ENCODE measurements at regions not wholly inside any gene's neighbourhood (a gene's known extent, or its start where the extent isn't known, plus 50 kb on each side); places are given as distances from the start of the nearest gene placed in this dataset.

DNA sequence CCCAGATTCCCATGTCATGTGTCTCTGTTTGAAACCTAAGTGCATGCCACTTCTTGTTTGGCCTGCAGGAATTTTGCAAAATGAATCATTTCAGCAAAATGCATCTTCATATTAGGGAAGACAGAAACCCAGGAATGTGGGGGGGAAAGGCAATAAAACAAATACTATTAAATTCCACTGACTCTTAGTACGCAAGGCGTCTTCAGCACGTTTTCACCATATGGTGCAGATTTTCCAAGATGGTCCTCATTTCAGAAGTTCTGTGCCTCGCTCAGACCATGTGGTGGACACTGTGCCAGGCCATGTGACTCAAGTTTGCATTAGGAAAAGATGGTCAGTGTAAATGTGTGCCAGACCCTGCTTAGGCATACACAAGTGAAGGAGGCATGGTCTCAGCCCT lies 184.0 kb downstream of the ACTL7B start:
- Histone ChIP-seq H3K4ac (ENCODE audit: low read depth, low read length) (no peak overlapping the region), H3K27me3 (ENCODE audit: insufficient read depth, low read length) (no peaks in the 10 kb centered on the region), H2AK5ac (ENCODE audit: insufficient read length, low read length) (no peak overlapping the region), H4K91ac (ENCODE audit: insufficient read length, low read depth, low read length) (no peak overlapping the region), H2BK5ac (ENCODE audit: insufficient read length, low read length) (no peak overlapping the region), H4K20me1 (ENCODE audit: control insufficient read depth, insufficient read depth, insufficient read length) (no peaks in the 10 kb centered on the region), H2BK20ac (ENCODE audit: low read depth, low read length, poor library complexity, severe bottlenecking) (no peak overlapping the region), H4K8ac (replicated peaks; ENCODE audit: insufficient read length, low read depth, low read length) (no peak overlapping the region), H3K79me1 (ENCODE audit: insufficient read depth, low read depth, low read length, poor library complexity, severe bottlenecking) (no peaks in the 10 kb centered on the region), H2BK120ac (ENCODE audit: low read depth, low read length, poor library complexity, severe bottlenecking) (no peak overlapping the region), H3K14ac (ENCODE audit: insufficient read depth, low read length) (no peak overlapping the region), H3K4me2 (ENCODE audit: insufficient read depth, insufficient read length, low read length) (no peak overlapping the region), H3T11ph (ENCODE audit: low read length) (no peak overlapping the region), H3K9ac (ENCODE audit: extremely low read depth, insufficient read length, low read length) (no peak overlapping the region), H3K23me2 (ENCODE audit: insufficient read length, low read depth, low read length, poor library complexity, severe bottlenecking) (no peaks in the 10 kb centered on the region), H2AFZ (ENCODE audit: low read length) (no peak overlapping the region), H3K18ac (ENCODE audit: insufficient read length, low read depth, low read length) (no peak overlapping the region), H4K5ac (ENCODE audit: insufficient read length, low read depth, low read length) (no peak overlapping the region), H3K23ac (ENCODE audit: insufficient read length, low read depth, low read length) (no peak overlapping the region), H3K56ac (ENCODE audit: insufficient read length, low read depth, low read length) (no peak overlapping the region), H3K9me3 (ENCODE audit: control insufficient read depth, low read depth, low read length) (no peaks in the 10 kb centered on the region), H2BK15ac (ENCODE audit: low read depth, low read length) (no peak overlapping the region), H3K79me2 (ENCODE audit: insufficient read depth, low read length) (no peaks in the 10 kb centered on the region), H3K27ac (ENCODE audit: insufficient read length, low read depth, low read length) (no peak overlapping the region), H2BK12ac (ENCODE audit: insufficient read length, low read depth, low read length) (no peak overlapping the region), H3K4me1 (ENCODE audit: insufficient read depth, low read length) (peaks cover 3% of the 10 kb centered on the region; the same call in 1 of the 2 replicates)
- peaks cover 14 to 15% of the 10 kb centered on the region in 2 experiments for H3K4me1 Mint-ChIP-seq
- H3K27me3 Mint-ChIP-seq (ENCODE audit: low read depth), result peaks cover 2% of the 10 kb centered on the region; the same call in 1 of the 2 replicates
- TF ChIP-seq, protein P1, sequence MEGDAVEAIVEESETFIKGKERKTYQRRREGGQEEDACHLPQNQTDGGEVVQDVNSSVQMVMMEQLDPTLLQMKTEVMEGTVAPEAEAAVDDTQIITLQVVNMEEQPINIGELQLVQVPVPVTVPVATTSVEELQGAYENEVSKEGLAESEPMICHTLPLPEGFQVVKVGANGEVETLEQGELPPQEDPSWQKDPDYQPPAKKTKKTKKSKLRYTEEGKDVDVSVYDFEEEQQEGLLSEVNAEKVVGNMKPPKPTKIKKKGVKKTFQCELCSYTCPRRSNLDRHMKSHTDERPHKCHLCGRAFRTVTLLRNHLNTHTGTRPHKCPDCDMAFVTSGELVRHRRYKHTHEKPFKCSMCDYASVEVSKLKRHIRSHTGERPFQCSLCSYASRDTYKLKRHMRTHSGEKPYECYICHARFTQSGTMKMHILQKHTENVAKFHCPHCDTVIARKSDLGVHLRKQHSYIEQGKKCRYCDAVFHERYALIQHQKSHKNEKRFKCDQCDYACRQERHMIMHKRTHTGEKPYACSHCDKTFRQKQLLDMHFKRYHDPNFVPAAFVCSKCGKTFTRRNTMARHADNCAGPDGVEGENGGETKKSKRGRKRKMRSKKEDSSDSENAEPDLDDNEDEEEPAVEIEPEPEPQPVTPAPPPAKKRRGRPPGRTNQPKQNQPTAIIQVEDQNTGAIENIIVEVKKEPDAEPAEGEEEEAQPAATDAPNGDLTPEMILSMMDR (conservative IDR thresholded peaks at IDR 0.05), result no peak
- H3K9me3 Mint-ChIP-seq, result no peaks in the 10 kb centered on the region; a peak in 1 of 5 replicates
- H3K27ac Mint-ChIP-seq, result no peak overlapping the region
- H3K36me3 Mint-ChIP-seq (ENCODE audit: insufficient read depth in 1 of 3, low read depth in 3 of 3), result no peaks in the 10 kb centered on the region; a peak in 1 of 7 replicates
- no CpG with 5 or more reads among the region's 4 CpGs for WGBS (ENCODE audit: extremely low coverage, insufficient read length, low lambda C conversion rate)
- no peak overlapping the region for H3K4me3 Mint-ChIP-seq
- DNase-seq, result no peak
